Activated CD4-positive, alpha-beta memory T cell treated with anti-CD3 and anti-CD28 coated beads for 36 hours (primary cell): ENCODE measurements at regions not wholly inside any gene's neighbourhood (a gene's known extent, or its start where the extent isn't known, plus 50 kb on each side); places are given as distances from the start of the nearest gene placed in this dataset.

Source experiments
- CTCF ChIA-PET: fragments of 350-600 bp; sonication (Branson Sonifier 250); formaldehyde crosslinking; loops from one replicate; lab custom pipeline; 2021; ENCODE audit warnings: antibody characterized with exemption, inconsistent platforms; lab: Charles Lee
- POLR2A ChIA-PET: fragments of 350-600 bp; sonication (Branson Sonifier 250); formaldehyde crosslinking; loops from one replicate; lab custom pipeline; 2021; ENCODE audit warnings: antibody characterized with exemption; lab: Charles Lee
- DNase-seq: peaks from one replicate; pipeline ENCODE4 v3.0.0-alpha.2; 2020
- H3K27ac Mint-ChIP-seq: one replicate; pipeline ENCODE4 v1.8.0; 2021; ENCODE audit warnings: mixed read lengths
- H3K27me3 Mint-ChIP-seq: one replicate; pipeline ENCODE4 v1.8.0; 2021; ENCODE audit warnings: mixed read lengths
- H3K36me3 Mint-ChIP-seq: one replicate; pipeline ENCODE4 v1.8.0; 2021; ENCODE audit warnings: mixed read lengths
- H3K4me1 Mint-ChIP-seq: one replicate; pipeline ENCODE4 v1.8.0; 2021; ENCODE audit warnings: low read depth, mixed read lengths
- H3K4me3 Mint-ChIP-seq: one replicate; pipeline ENCODE4 v1.8.0; 2021; ENCODE audit warnings: mild to moderate bottlenecking, mixed read lengths
- H3K9me3 Mint-ChIP-seq: one replicate; pipeline ENCODE4 v1.8.0; 2021; ENCODE audit warnings: mixed read lengths
- intact Hi-C: fragments of 100-400 bp; cut with micrococcal nuclease; formaldehyde crosslinking; loops from one replicate; pipeline ENCODE4 v1.15.1; 2023

GRCh38 chr3:191959876-191960413, 499.0 kb downstream of the PYDC2 start:
- intact Hi-C loops = no loop called here
- no peak for DNase-seq
- Mint-ChIP-seq H3K27ac (no peak overlapping the region), H3K27me3 (no peaks in the 10 kb centered on the region), H3K4me3 (no peak overlapping the region), H3K4me1 (no peaks in the 10 kb centered on the region), H3K36me3 (no peaks in the 10 kb centered on the region), H3K9me3 (peaks cover 3% of the 10 kb centered on the region)
- ChIA-PET POLR2A (no interaction called here), CTCF (no interaction called here)

- ChIA-PET CTCF (no interaction called here), POLR2A (no interaction called here)
- H3K4me1 Mint-ChIP-seq = no peaks in the 10 kb centered on the region
- intact Hi-C loops = no loop called here
- no peak overlapping the region for H3K27ac Mint-ChIP-seq
- no peak for DNase-seq
- H3K4me3 Mint-ChIP-seq = no peak overlapping the region
- H3K27me3 Mint-ChIP-seq = no peaks in the 10 kb centered on the region
- H3K9me3 Mint-ChIP-seq = peaks cover 4% of the 10 kb centered on the region
- H3K36me3 Mint-ChIP-seq = no peaks in the 10 kb centered on the region
Measured at GRCh38 chr3:191961022-191961421, 500.1 kb downstream of the PYDC2 start.

- POLR2A ChIA-PET = no interaction called here
- no peak for DNase-seq
- H3K4me1 Mint-ChIP-seq = no peaks in the 10 kb centered on the region
- peaks cover 2% of the 10 kb centered on the region for H3K9me3 Mint-ChIP-seq
- no peaks in the 10 kb centered on the region for H3K27me3 Mint-ChIP-seq
- H3K4me3 Mint-ChIP-seq = no peak overlapping the region
- intact Hi-C loops = no loop called here
- H3K36me3 Mint-ChIP-seq = no peaks in the 10 kb centered on the region
- CTCF ChIA-PET = no interaction called here
- no peak overlapping the region for H3K27ac Mint-ChIP-seq
Measured at GRCh38 chr3:191961529-191961928, 500.6 kb downstream of the PYDC2 start.

- CTCF ChIA-PET = no interaction called here
- intact Hi-C loops = no loop called here
- Mint-ChIP-seq H3K36me3 (no peaks in the 10 kb centered on the region), H3K4me1 (no peaks in the 10 kb centered on the region), H3K9me3 (peaks cover 2% of the 10 kb centered on the region), H3K27me3 (no peaks in the 10 kb centered on the region), H3K27ac (no peak overlapping the region), H3K4me3 (no peak overlapping the region)
- no peak for DNase-seq
- POLR2A ChIA-PET = no interaction called here
Measured at GRCh38 chr3:191962324-191962723, 501.4 kb downstream of the PYDC2 start.

GRCh38 chr3:191963182-191963581, 502.2 kb downstream of the PYDC2 start:
- peaks cover 2% of the 10 kb centered on the region for H3K9me3 Mint-ChIP-seq
- H3K27ac Mint-ChIP-seq = no peak overlapping the region
- POLR2A ChIA-PET = no interaction called here
- CTCF ChIA-PET = no interaction called here
- DNase-seq = no peak
- H3K27me3 Mint-ChIP-seq = no peaks in the 10 kb centered on the region
- no peaks in the 10 kb centered on the region for H3K36me3 Mint-ChIP-seq
- intact Hi-C loops = no loop called here
- no peaks in the 10 kb centered on the region for H3K4me1 Mint-ChIP-seq
- no peak overlapping the region for H3K4me3 Mint-ChIP-seq

- ChIA-PET CTCF (no interaction called here), POLR2A (no interaction called here)
- Mint-ChIP-seq H3K36me3 (no peaks in the 10 kb centered on the region), H3K4me1 (no peaks in the 10 kb centered on the region), H3K4me3 (no peak overlapping the region), H3K9me3 (peaks cover 2% of the 10 kb centered on the region), H3K27ac (no peak overlapping the region), H3K27me3 (no peaks in the 10 kb centered on the region)
- DNase-seq = no peak
- intact Hi-C loops = no loop called here
Measured at GRCh38 chr3:191966556-191966955, 505.6 kb downstream of the PYDC2 start.

- no peak overlapping the region for H3K27ac Mint-ChIP-seq
- no peak for DNase-seq
- H3K36me3 Mint-ChIP-seq = no peaks in the 10 kb centered on the region
- H3K4me3 Mint-ChIP-seq = no peak overlapping the region
- ChIA-PET CTCF (no interaction called here), POLR2A (no interaction called here)
- intact Hi-C loops = no loop called here
- H3K9me3 Mint-ChIP-seq = peaks cover 2% of the 10 kb centered on the region
- H3K27me3 Mint-ChIP-seq = no peaks in the 10 kb centered on the region
- H3K4me1 Mint-ChIP-seq = no peaks in the 10 kb centered on the region
Measured at GRCh38 chr3:191968299-191968698, 507.3 kb downstream of the PYDC2 start.

- CTCF ChIA-PET = no interaction called here
- no peak for DNase-seq
- peaks cover 12% of the 10 kb centered on the region for H3K9me3 Mint-ChIP-seq
- no peaks in the 10 kb centered on the region for H3K36me3 Mint-ChIP-seq
- H3K27ac Mint-ChIP-seq = no peak overlapping the region
- POLR2A ChIA-PET = no interaction called here
- H3K4me1 Mint-ChIP-seq = no peaks in the 10 kb centered on the region
- no peaks in the 10 kb centered on the region for H3K27me3 Mint-ChIP-seq
- no peak overlapping the region for H3K4me3 Mint-ChIP-seq
- intact Hi-C loops = no loop called here
Measured at GRCh38 chr3:191972714-191973398, 511.9 kb downstream of the PYDC2 start.

GRCh38 chr3:191973820-191974219, 512.9 kb downstream of the PYDC2 start:
- ChIA-PET CTCF (no interaction called here), POLR2A (no interaction called here)
- H3K9me3 Mint-ChIP-seq = peaks cover 17% of the 10 kb centered on the region
- intact Hi-C loops = no loop called here
- H3K36me3 Mint-ChIP-seq = no peaks in the 10 kb centered on the region
- H3K4me1 Mint-ChIP-seq = no peaks in the 10 kb centered on the region
- no peak for DNase-seq
- no peaks in the 10 kb centered on the region for H3K27me3 Mint-ChIP-seq
- H3K27ac Mint-ChIP-seq = no peak overlapping the region
- no peak overlapping the region for H3K4me3 Mint-ChIP-seq

- intact Hi-C loops = no loop called here
- Mint-ChIP-seq H3K27me3 (no peaks in the 10 kb centered on the region), H3K9me3 (peaks cover 19% of the 10 kb centered on the region), H3K4me1 (no peaks in the 10 kb centered on the region), H3K27ac (no peak overlapping the region), H3K36me3 (no peaks in the 10 kb centered on the region), H3K4me3 (no peak overlapping the region)
- no peak for DNase-seq
- POLR2A ChIA-PET = no interaction called here
- CTCF ChIA-PET = no interaction called here
Measured at GRCh38 chr3:191975936-191976335, 515.0 kb downstream of the PYDC2 start.

- POLR2A ChIA-PET = no interaction called here
- Mint-ChIP-seq H3K9me3 (peaks cover 19% of the 10 kb centered on the region), H3K27ac (no peak overlapping the region), H3K4me3 (no peak overlapping the region), H3K27me3 (no peaks in the 10 kb centered on the region), H3K36me3 (no peaks in the 10 kb centered on the region), H3K4me1 (no peaks in the 10 kb centered on the region)
- intact Hi-C loops = no loop called here
- CTCF ChIA-PET = no interaction called here
- no peak for DNase-seq
Measured at GRCh38 chr3:191980443-191980842, 519.5 kb downstream of the PYDC2 start.

- no peaks in the 10 kb centered on the region for H3K36me3 Mint-ChIP-seq
- H3K27me3 Mint-ChIP-seq = no peaks in the 10 kb centered on the region
- intact Hi-C loops = no loop called here
- DNase-seq = no peak
- no peaks in the 10 kb centered on the region for H3K4me1 Mint-ChIP-seq
- peaks cover 13% of the 10 kb centered on the region for H3K9me3 Mint-ChIP-seq
- POLR2A ChIA-PET = no interaction called here
- CTCF ChIA-PET = no interaction called here
- H3K4me3 Mint-ChIP-seq = no peak overlapping the region
- H3K27ac Mint-ChIP-seq = no peak overlapping the region
Measured at GRCh38 chr3:191982481-191982880, 521.5 kb downstream of the PYDC2 start.

- Mint-ChIP-seq H3K27ac (no peak overlapping the region), H3K4me3 (no peak overlapping the region), H3K4me1 (no peaks in the 10 kb centered on the region), H3K36me3 (no peaks in the 10 kb centered on the region), H3K9me3 (peaks cover 8% of the 10 kb centered on the region), H3K27me3 (no peaks in the 10 kb centered on the region)
- no peak for DNase-seq
- ChIA-PET POLR2A (no interaction called here), CTCF (no interaction called here)
- intact Hi-C loops = no loop called here
Measured at GRCh38 chr3:191985691-191986090, 524.7 kb downstream of the PYDC2 start.
